Mesendoderm (in vitro differentiated cells): ENCODE measurements at regions not wholly inside any gene's neighbourhood (a gene's known extent, or its start where the extent isn't known, plus 50 kb on each side); places are given as distances from the start of the nearest gene placed in this dataset.

Experiments
- DNase-seq: peaks from one replicate; pipeline ENCODE4 v3.0.0; 2013
- H2AK5ac ChIP-seq: 2 replicates; pipeline ENCODE4 v1.6.1; 2013; ENCODE audit warnings: low read length, inconsistent platforms
- H2BK120ac ChIP-seq: 2 replicates; pipeline ENCODE4 v1.6.1; 2013; ENCODE audit warnings: low read depth, mild to moderate bottlenecking, low read length, moderate library complexity, mixed read lengths
- H2BK15ac ChIP-seq: replicated peaks from 2 replicates; pipeline ENCODE4 v1.6.1; 2013; ENCODE audit warnings: low read depth, mild to moderate bottlenecking, moderate library complexity
- H2BK5ac ChIP-seq: 2 replicates; pipeline ENCODE4 v1.6.1; 2013; ENCODE audit warnings: low read length, inconsistent platforms
- H3K18ac ChIP-seq: 2 replicates; pipeline ENCODE4 v1.6.1; 2013; ENCODE audit warnings: mild to moderate bottlenecking, low read length, mixed read lengths
- H3K23ac ChIP-seq: one replicate; pipeline ENCODE4 v1.6.1; 2013; ENCODE audit warnings: low read length
- H3K27ac ChIP-seq: 2 replicates; pipeline ENCODE4 v1.5.1; 2013; ENCODE audit warnings: low read depth, mild to moderate bottlenecking, inconsistent platforms, low read length, moderate library complexity
- H3K27me3 ChIP-seq: 2 replicates; pipeline ENCODE4 v1.6.1; 2013; ENCODE audit warnings: low read length, control low read depth, mild to moderate bottlenecking, inconsistent platforms; ENCODE audit not compliant: insufficient read depth, poor library complexity
- H3K36me3 ChIP-seq: 2 replicates; pipeline ENCODE4 v1.6.1; 2013; ENCODE audit warnings: low read length, inconsistent platforms; ENCODE audit not compliant: control insufficient read depth, insufficient read depth
- H3K4ac ChIP-seq: one replicate; pipeline ENCODE4 v1.6.1; 2013; ENCODE audit warnings: low read depth, mild to moderate bottlenecking, low read length, moderate library complexity
- H3K4me1 ChIP-seq: 2 replicates; pipeline ENCODE4 v1.6.1; 2013; ENCODE audit warnings: low read depth, low read length, inconsistent platforms; ENCODE audit not compliant: control insufficient read depth
- H3K4me2 ChIP-seq: 2 replicates; pipeline ENCODE4 v1.6.1; 2013; ENCODE audit warnings: low read length
- H3K4me3 ChIP-seq: 2 replicates; pipeline ENCODE4 v1.5.1; 2013; ENCODE audit warnings: mild to moderate bottlenecking, low read length
- H3K56ac ChIP-seq: one replicate; pipeline ENCODE4 v1.6.1; 2013; ENCODE audit warnings: low read length
- H3K79me1 ChIP-seq: 2 replicates; pipeline ENCODE4 v1.6.1; 2013; ENCODE audit warnings: low read length, inconsistent platforms
- H3K79me2 ChIP-seq: 2 replicates; pipeline ENCODE4 v1.6.1; 2013; ENCODE audit warnings: mild to moderate bottlenecking, low read length; ENCODE audit not compliant: control insufficient read depth, insufficient read depth
- H3K9ac ChIP-seq: 2 replicates; pipeline ENCODE4 v1.6.1; 2013; ENCODE audit warnings: low read length, inconsistent platforms
- H4K5ac ChIP-seq: one replicate; pipeline ENCODE4 v1.6.1; 2013; ENCODE audit warnings: low read length
- H4K8ac ChIP-seq: one replicate; pipeline ENCODE4 v1.6.1; 2013; ENCODE audit warnings: low read depth, mild to moderate bottlenecking, control low read depth, low read length, moderate library complexity
- WGBS: extraction: QIAGEN DNeasy Blood & Tissue Kit; methylation state at CpG from one replicate; pipeline ENCODE4 v1.1.7; 2013; ENCODE audit warnings: low lambda C conversion rate, missing lambda C conversion rate; ENCODE audit not compliant: insufficient coverage; ENCODE audit errors: extremely low coverage; 5-methylcytosine and 5-hydroxymethylcytosine counted together

DNA sequence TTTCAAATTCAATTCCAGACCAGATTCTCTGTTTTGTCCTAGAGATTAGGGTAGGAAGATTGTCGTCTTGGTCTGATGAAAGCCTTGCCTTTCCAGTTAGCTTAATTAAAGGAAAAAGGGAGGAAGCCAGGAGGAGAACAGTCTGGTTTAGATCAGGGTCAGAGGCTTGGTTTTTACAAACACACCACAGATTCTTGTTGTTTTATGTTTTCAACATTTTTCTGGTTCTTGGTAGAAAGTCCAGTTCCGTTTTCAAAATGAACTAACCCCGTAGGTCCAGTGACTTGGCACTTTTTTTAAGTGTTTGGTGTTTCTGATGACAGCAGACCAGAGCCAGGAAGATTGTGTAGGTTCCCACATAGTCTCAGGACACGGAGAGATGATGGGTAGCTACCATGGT lies 167.1 kb upstream of the INHBA start:
- Histone ChIP-seq H4K8ac (no peak overlapping the region), H2BK5ac (no peak overlapping the region), H3K27me3 (no peaks in the 10 kb centered on the region), H3K56ac (no peak overlapping the region), H3K9ac (no peak overlapping the region), H3K4me2 (no peak overlapping the region), H3K18ac (no peak overlapping the region), H2AK5ac (no peak overlapping the region), H3K79me1 (no peaks in the 10 kb centered on the region), H3K79me2 (no peaks in the 10 kb centered on the region), H3K4ac (no peak overlapping the region), H4K5ac (no peak overlapping the region), H3K4me1 (no peaks in the 10 kb centered on the region), H3K36me3 (no peaks in the 10 kb centered on the region), H3K27ac (no peak overlapping the region), H2BK120ac (no peak overlapping the region), H3K4me3 (no peak overlapping the region), H3K23ac (no peak overlapping the region), H2BK15ac (no peak overlapping the region)
- DNase-seq = no peak
- no CpG with 5 or more reads among the region's 4 CpGs for WGBS

DNA sequence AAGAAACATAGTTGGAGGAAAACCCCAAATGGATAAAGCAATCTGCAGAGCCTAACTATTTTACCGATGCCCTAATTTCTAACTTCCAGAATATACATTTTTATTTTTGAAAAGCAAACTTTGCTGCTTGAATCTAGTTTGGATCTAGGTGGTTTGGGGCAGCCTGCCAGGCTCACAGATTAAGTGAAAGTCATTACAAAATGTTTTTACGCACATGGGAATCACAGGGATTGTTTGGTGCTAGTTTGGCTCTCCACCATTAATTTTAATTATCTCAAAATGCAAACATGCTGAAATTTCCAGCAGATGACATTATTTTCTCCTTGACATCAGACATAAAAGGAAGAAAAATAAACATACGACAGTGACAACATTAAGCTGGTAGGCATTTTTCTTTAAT lies 166.7 kb upstream of the INHBA start:
- no peaks in the 10 kb centered on the region for H3K79me2 ChIP-seq
- no peak overlapping the region for H3K4ac ChIP-seq
- H3K36me3 ChIP-seq = no peaks in the 10 kb centered on the region
- no peak overlapping the region for H2BK5ac ChIP-seq
- H3K23ac ChIP-seq = no peak overlapping the region
- no peak overlapping the region for H2BK15ac ChIP-seq
- H3K79me1 ChIP-seq = no peaks in the 10 kb centered on the region
- no peak overlapping the region for H2BK120ac ChIP-seq
- no peak overlapping the region for H3K4me3 ChIP-seq
- no peak overlapping the region for H3K18ac ChIP-seq
- no peaks in the 10 kb centered on the region for H3K4me1 ChIP-seq
- no peak overlapping the region for H3K9ac ChIP-seq
- no peak overlapping the region for H4K8ac ChIP-seq
- H3K27ac ChIP-seq = no peak overlapping the region
- H3K27me3 ChIP-seq = no peaks in the 10 kb centered on the region
- no CpG with 5 or more reads among the region's 3 CpGs for WGBS
- no peak overlapping the region for H2AK5ac ChIP-seq
- no peak overlapping the region for H4K5ac ChIP-seq
- H3K56ac ChIP-seq = no peak overlapping the region
- H3K4me2 ChIP-seq = no peak overlapping the region
- no peak for DNase-seq

DNA sequence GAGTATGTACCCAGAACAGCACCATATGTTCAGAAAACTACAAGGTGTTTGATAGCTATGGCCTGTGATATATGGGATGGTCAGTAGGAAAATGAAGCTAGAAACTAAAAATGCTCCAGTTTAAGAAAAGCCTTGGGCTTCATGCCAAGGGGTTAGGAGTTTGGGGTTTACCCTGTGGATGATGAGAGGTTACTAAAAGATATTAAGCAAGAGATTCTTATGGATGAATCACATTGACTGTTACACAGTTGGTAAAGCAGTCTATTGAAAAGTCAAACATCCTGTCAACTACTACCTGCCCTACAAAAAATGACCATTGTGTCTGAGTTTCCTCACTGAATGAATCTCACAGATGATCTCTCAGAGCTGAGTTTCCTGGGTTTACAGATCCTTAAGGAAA lies 166.2 kb upstream of the INHBA start:
- no peaks in the 10 kb centered on the region for H3K79me1 ChIP-seq
- H3K23ac ChIP-seq = no peak overlapping the region
- H3K18ac ChIP-seq = no peak overlapping the region
- no peak overlapping the region for H3K4me3 ChIP-seq
- no peaks in the 10 kb centered on the region for H3K79me2 ChIP-seq
- H3K9ac ChIP-seq = no peak overlapping the region
- H2AK5ac ChIP-seq = no peak overlapping the region
- H2BK15ac ChIP-seq = no peak overlapping the region
- no peak overlapping the region for H4K8ac ChIP-seq
- no peak overlapping the region for H3K4ac ChIP-seq
- no peaks in the 10 kb centered on the region for H3K36me3 ChIP-seq
- no peak overlapping the region for H4K5ac ChIP-seq
- DNase-seq = no peak
- H3K56ac ChIP-seq = no peak overlapping the region
- no peak overlapping the region for H2BK5ac ChIP-seq
- H2BK120ac ChIP-seq = no peak overlapping the region
- no peak overlapping the region for H3K27ac ChIP-seq
- no peak overlapping the region for H3K4me2 ChIP-seq
- H3K4me1 ChIP-seq = no peaks in the 10 kb centered on the region
- H3K27me3 ChIP-seq = no peaks in the 10 kb centered on the region

DNA sequence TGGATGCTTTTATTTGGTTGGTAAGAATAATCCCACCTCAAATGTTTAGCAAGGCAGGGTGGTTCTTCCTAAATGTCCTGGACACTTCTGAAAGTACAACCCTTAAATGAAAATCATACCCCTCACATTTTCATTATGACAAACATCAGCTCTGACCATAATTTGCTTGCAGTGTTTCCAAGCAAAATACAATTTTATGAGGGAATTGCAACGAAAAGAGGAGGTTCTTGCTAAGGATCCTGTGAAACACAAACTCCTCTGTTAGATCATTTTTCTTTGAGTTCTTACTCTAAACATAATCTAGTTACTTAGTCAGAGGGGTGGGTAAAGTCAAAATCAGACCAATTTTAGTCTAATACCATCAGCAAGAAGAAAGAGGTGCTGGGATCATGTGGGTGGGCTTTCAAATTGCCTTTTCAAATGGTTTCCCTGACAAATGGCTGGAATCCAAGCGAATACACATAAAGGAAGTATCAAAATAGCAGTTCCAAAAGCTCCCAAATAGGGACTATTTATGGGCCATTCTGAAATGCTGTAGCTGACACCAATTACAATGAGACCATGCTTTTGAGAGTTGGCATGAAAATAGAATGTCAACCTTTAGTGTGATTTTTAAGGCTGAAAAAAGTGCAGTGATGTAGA lies 164.9 kb upstream of the INHBA start:
- Histone ChIP-seq H2AK5ac (no peak overlapping the region), H3K18ac (no peak overlapping the region), H3K4ac (no peak overlapping the region), H3K56ac (no peak overlapping the region), H3K27me3 (no peaks in the 10 kb centered on the region), H4K5ac (no peak overlapping the region), H3K23ac (no peak overlapping the region), H2BK15ac (no peak overlapping the region), H3K4me3 (no peak overlapping the region), H3K4me2 (no peak overlapping the region), H4K8ac (no peak overlapping the region), H2BK5ac (no peak overlapping the region), H2BK120ac (no peak overlapping the region), H3K36me3 (no peaks in the 10 kb centered on the region), H3K4me1 (no peaks in the 10 kb centered on the region), H3K79me1 (no peaks in the 10 kb centered on the region), H3K79me2 (no peaks in the 10 kb centered on the region), H3K27ac (no peak overlapping the region), H3K9ac (no peak overlapping the region)
- WGBS = no CpG with 5 or more reads among the region's 2 CpGs
- DNase-seq = no peak

DNA sequence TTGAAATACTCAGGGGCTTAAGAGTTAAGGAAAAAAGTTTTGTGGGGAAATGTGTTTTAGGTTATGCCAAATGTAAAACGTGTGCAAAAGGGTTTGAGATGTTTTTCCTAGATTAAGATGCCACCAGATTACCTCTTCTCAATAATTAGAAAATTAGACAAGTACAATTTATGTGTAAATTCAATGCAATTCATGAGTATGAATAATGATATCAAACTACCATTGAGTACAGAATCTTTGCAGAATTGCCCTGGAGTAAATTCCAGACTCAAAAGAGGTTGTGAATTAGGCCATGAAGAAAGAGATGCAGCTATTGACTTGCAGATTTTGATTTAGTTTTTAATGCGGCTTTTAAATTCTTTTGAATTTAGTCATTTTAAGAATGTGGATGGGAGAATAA lies 159.4 kb upstream of the INHBA start:
- Histone ChIP-seq H3K27ac (no peak overlapping the region), H2BK120ac (no peak overlapping the region), H2BK5ac (no peak overlapping the region), H3K56ac (no peak overlapping the region), H3K4me2 (no peak overlapping the region), H2AK5ac (no peak overlapping the region), H3K27me3 (no peaks in the 10 kb centered on the region), H3K79me2 (no peaks in the 10 kb centered on the region), H3K4me3 (no peak overlapping the region), H3K4me1 (no peaks in the 10 kb centered on the region), H3K36me3 (no peaks in the 10 kb centered on the region), H4K5ac (no peak overlapping the region), H3K23ac (no peak overlapping the region), H2BK15ac (no peak overlapping the region), H3K9ac (no peak overlapping the region), H3K4ac (no peak overlapping the region), H4K8ac (no peak overlapping the region), H3K79me1 (no peaks in the 10 kb centered on the region), H3K18ac (no peak overlapping the region)
- no peak for DNase-seq
- WGBS = 100% methylated on average over 1 of the region's 2 CpGs

DNA sequence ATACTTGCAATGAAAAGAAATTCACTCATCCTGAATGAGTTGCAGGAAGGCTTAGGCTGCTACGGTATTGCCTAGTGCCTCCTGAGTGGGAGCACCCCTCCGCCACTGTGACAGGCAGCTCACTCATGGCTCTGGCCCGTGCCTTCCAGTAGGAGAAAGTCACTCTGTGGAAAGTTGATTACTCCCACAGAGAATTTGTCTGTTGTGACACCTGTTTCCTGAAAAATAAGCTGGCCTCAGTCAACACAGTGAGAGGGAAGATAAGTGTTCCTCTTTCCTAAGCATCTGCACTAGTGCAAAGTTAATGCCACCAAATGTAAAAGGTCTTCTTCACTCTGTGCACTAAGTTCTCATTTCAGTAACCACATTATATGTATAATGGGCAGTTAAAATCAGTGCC lies 158.8 kb upstream of the INHBA start:
- Histone ChIP-seq H3K79me1 (no peaks in the 10 kb centered on the region), H3K36me3 (no peaks in the 10 kb centered on the region), H3K4me3 (no peak overlapping the region), H2BK15ac (no peak overlapping the region), H3K4me2 (no peak overlapping the region), H3K79me2 (no peaks in the 10 kb centered on the region), H2BK120ac (no peak overlapping the region), H3K23ac (no peak overlapping the region), H3K27ac (no peak overlapping the region), H3K4me1 (no peaks in the 10 kb centered on the region), H3K4ac (no peak overlapping the region), H3K27me3 (no peaks in the 10 kb centered on the region), H3K56ac (no peak overlapping the region), H2AK5ac (no peak overlapping the region), H4K8ac (no peak overlapping the region), H4K5ac (no peak overlapping the region), H3K18ac (no peak overlapping the region), H3K9ac (no peak overlapping the region), H2BK5ac (no peak overlapping the region)
- no peak for DNase-seq
- WGBS = no CpG with 5 or more reads among the region's 3 CpGs
